ENCODE measurements at regions not wholly inside any gene's neighbourhood (a gene's known extent, or its start where the extent isn't known, plus 50 kb on each side); places are given as distances from the start of the nearest gene placed in this dataset.
"Not testable (repeated sequence)": the region's sequence is repeated elsewhere in the genome, so short reads cannot be mapped to it uniquely, and the experiment has no call there.

DNA sequence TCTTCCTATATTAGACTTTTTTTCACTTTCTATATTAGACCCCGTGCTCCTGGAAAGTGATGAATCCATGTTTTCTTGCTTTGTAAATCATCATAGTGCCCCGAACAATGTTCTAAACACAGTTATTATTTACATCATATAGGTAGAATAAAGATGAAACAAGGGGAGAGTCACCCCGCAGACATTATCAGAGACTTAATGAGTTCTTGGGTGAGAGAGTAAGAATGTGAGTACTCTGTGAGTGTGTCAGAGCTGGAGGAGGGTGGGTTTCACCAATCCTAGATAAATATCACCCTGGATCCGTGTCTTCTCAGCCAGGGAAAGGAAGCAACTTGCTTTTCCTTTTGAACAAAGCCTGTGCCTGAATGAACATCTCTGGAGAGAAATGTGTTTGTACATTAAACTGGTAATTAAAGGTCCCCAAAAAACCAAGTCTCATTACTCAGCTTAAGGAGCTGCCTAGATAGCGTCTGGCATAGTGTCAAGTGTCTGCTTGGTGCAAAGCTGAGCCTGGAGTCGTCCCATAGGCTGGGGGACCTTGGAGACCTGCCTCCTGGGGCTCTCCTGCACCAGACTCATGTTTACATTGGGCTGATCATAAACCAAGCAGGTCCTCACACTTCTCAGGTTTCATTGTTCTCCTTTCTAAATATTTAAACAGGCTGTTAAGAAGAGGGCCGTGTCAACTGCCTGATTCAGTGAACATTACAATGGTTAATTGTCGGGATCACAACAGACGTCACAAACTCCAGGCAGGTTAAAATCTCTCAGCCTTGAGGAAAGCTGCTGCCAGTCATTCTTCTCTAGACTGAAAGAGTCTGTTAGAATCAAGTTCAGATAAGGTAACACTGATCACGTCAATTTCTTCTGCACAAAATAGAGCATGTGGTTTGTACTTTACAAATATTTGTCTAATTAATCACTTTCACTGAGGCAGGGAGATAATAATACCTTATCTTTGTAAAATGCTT lies 179.7 kb upstream of the MYLIP start:
- no peak for DNase-seq
- TF ChIP-seq POLR2A (IDR thresholded peaks at IDR 0.05; ENCODE audit: low read length) (no peak), GATA1 (IDR thresholded peaks at IDR 0.05; ENCODE audit: low read depth, low read length) (no peak)

DNA sequence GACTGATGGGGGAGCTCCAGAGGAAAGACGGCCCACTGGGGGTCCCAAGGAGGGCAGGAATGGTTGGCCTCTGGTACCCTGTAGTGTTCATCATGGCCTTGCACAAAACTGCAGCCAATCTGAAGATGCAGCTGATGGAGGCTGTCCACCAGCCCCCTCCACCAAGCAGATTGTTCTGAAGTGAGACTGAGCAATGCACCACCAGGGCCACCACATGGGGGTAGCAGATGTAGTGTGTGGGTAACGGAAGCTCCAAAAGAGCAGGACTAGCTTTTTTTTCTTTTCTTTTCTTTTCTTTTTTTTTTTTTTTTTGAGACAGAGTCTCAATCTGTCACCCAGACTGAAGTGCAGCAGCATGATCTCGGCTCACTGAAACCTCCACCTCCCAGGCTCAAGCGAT lies 181.0 kb upstream of the MYLIP start:
- TF ChIP-seq POLR2A (IDR thresholded peaks at IDR 0.05; ENCODE audit: low read length) (no peak), GATA1 (IDR thresholded peaks at IDR 0.05; ENCODE audit: low read depth, low read length) (no peak)
- no peak for DNase-seq

DNA sequence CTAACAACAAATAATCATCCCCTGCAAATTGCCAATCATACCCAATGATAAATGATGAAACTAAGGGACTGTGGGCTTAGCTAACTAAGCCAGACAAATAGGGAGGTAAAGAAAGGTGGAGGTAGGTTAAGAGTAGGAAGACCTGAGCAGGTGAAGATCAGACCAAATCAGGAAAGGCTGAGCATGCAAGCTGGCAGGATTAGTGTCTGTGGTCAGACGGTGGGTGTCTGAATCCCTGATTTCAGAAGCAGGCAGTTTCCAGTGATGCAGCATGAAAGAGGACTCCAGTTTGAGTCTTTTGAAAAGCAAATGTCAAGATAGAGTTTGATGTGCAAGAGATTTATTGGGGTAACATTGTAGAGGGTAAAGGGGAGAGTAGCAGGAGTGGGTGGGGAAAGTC lies 181.4 kb upstream of the MYLIP start:
- TF ChIP-seq GATA1 (IDR thresholded peaks at IDR 0.05; ENCODE audit: low read depth, low read length): no peak
- TF ChIP-seq POLR2A (IDR thresholded peaks at IDR 0.05; ENCODE audit: low read length): no peak
- DNase-seq: no peak

DNA sequence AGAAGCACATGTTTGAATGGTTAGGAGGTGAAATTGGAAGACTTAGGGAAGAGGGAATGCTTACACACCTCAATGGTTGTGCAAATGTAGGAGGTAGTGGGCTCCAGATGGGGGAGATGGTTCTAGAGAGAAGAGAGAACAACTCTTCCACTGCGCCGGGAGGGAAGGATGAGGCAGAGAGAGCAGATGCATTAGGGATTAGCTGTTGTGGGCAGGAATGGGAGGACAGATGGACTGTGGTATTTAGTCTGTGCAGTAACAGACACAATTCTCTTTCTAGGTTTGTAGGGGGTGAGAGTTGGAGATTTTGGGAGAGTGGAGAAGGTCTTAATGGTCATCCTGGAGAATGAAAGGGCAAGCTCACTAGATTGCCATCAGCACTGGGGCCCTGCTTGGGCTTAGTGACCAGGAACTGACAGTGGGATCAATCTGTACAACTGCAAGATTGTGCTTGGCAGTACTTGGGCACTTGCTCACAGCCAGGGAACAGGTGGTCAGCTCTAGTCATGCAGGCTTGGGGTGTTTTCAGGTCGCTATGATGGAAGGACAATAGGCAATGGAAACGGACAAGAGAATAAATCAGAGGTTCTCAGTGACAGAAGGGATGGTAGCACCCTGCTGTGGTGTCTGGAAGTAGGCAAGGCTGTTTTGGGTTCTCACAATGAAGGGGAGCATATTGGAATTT lies 182.0 kb upstream of the MYLIP start:
- TF ChIP-seq POLR2A (IDR thresholded peaks at IDR 0.05; ENCODE audit: low read length) (no peak), GATA1 (IDR thresholded peaks at IDR 0.05; ENCODE audit: low read depth, low read length) (no peak)
- no peak for DNase-seq

DNA sequence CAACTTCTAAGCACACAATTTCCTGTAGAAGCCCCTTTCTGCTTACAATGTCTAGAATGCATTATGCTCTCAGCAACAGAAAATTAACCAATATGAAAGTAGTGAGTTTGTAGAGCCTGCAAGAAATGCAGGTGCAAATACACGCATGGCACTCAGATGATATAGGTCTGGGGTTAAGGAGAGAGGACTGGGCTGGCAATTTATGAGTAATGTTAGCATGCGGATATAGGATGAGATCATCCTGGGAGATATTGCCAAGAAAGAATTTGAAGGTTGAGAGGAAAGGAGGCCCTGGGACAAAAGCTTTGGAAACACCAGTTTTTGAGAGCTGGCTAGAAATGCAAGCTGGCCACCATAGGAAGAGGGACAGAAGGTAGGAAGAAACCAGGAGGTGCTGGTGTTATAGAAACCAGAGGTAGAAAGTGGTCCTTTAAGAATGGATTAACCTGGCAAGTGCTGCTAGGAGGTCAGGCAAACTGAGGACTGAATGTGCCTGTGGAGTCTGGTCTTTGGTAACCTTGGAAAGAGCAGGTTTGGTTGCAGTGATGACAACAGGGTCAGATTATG lies 183.2 kb upstream of the MYLIP start:
- no peak for DNase-seq
- TF ChIP-seq GATA1 (IDR thresholded peaks at IDR 0.05; ENCODE audit: low read depth, low read length): no peak
- no peak for TF ChIP-seq POLR2A (IDR thresholded peaks at IDR 0.05; ENCODE audit: low read length)

DNA sequence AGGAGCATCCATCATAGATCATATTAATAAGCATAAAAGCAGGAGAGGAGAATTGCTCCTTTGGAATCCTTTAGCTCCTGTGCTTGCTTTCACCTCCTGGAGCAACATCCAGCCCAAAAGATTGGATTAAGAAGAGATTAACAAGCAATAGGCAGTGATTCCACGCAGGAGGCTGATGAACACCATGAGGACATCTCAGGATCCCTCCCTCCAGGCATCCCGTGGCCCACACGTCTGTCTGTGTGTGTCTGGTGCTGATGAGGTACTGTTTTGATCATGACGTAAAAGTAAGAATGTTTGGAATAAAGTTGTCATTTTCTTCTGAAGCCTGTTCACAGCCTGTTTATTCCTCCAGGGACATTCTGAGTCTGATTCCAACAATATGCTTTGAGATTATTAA lies 185.5 kb upstream of the MYLIP start:
- TF ChIP-seq POLR2A (IDR thresholded peaks at IDR 0.05; ENCODE audit: low read length) (no peak), GATA1 (IDR thresholded peaks at IDR 0.05; ENCODE audit: low read depth, low read length) (no peak)
- no peak for DNase-seq

DNA sequence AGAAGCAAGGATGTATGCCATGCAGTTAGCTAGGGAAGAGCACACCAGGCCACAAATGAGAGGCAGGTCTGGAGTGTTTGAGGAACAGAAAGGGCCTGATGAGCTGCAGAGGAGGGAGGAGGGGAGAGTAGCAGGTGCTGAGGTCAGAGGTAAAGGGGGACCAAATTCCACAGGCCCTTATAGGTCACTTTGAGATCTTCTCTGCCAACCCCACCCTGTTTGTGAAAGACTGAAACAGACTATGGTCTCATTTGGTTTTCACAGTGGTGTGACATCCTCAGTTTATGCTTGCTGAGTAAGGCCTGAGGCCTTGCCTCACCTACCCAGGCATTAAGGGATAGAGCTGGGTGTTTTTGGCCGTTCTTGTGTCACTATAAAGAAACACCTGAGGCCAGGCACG lies 187.7 kb upstream of the MYLIP start:
- no peak for DNase-seq
- TF ChIP-seq POLR2A (IDR thresholded peaks at IDR 0.05; ENCODE audit: low read length) (no peak), GATA1 (IDR thresholded peaks at IDR 0.05; ENCODE audit: low read depth, low read length) (no peak)

DNA sequence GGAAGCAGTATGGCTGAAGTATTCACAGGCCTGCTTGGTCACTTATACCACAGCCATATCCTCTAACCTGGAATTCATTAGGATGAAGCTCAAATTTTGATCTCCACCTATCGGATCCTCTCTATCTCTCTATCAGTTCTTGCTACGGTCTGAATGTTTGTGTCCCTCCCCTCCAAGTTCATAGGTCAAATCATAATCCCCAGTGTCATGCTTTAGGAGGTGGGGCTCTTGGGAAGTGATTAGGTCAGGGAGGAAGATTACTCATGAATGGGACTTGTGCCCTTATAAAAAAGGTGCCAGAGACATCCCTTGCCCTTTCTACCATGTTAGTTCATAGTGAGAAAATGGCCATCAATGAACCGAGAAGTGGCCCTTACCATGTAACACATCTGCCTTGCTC lies 190.8 kb upstream of the MYLIP start:
- DNase-seq: no peak
- no peak for TF ChIP-seq GATA1 (IDR thresholded peaks at IDR 0.05; ENCODE audit: low read depth, low read length)
- no peak for TF ChIP-seq POLR2A (IDR thresholded peaks at IDR 0.05; ENCODE audit: low read length)

DNA sequence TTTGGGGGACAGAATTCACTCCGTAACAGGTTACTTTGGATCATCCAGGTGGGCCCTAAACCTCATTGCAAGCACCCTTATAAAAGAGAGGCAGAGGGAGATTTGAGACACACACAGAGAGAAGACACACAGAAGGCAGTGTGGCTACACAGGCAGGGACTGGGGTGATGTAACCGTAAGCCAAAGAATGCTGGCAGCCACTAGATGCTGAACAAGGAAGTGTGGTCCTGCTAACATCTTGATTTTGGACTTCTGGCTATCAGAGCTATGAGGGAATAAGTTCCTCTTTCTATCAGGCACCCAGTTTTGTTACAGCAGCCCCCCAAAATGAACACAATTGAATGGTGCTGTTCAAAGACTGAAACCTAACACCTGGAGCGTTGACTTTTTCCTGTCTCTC lies 191.3 kb upstream of the MYLIP start:
- no peak for DNase-seq
- TF ChIP-seq POLR2A (IDR thresholded peaks at IDR 0.05; ENCODE audit: low read length) (no peak), GATA1 (IDR thresholded peaks at IDR 0.05; ENCODE audit: low read depth, low read length) (no peak)

DNA sequence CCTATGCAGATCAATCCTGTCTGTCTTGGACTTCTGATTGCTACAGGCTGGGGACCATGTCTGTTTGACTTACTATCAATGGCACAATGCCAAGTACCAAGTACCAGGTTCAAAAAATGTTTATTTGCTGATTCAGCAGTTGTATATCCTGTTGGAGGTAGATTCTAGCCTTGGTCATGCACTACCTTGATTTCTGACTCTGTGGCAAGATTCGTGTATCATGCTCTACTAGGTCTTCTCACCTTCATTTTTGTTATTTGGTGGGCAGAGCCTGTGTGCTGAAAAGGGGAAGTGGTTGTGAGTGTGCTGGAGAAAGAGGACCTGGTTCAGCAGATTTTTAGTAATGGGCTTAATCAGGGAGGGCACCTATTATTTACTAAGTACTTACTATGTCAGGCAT lies 192.4 kb upstream of the MYLIP start:
- TF ChIP-seq POLR2A (IDR thresholded peaks at IDR 0.05; ENCODE audit: low read length): no peak
- no peak for TF ChIP-seq GATA1 (IDR thresholded peaks at IDR 0.05; ENCODE audit: low read depth, low read length)
- DNase-seq: no peak

DNA sequence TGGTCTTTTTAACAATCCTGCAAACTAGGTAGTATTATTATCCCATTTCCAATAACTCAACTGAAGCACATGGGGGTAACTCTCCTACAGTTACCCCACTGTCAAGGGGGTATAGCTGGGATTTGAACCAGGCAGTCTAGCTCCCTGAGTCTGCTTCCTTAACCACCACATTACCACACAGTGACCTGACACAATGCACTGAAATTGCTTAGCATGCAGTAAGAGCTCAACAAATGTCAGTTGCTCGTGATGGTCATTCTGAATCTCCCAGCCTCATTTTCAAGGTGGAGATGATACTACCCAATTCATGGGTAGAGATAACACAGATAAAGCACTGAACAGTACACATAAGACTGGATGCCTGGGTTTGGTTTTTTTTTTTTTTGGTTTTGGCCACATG lies 193.2 kb upstream of the MYLIP start:
- TF ChIP-seq POLR2A (IDR thresholded peaks at IDR 0.05; ENCODE audit: low read length) (no peak), GATA1 (IDR thresholded peaks at IDR 0.05; ENCODE audit: low read depth, low read length) (no peak)
- no peak for DNase-seq

DNA sequence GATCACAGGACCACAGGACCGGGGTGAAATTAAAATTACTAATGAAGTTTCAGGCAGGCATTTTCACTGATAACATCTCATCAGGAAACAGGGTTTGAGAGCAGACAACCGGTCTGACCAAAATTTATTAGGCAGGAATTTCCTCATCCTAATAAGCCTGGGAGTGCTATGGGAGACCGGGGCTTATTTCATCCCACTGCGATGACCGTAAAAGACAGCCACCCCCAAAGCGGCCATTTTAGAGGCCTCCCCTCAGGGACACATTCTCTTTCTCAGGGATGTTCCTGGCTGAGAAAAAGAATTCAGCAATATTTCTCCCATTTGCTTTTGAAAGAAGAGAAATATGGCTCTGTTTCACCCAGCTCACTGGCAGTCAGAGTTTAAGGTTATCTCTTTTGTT lies 197.2 kb upstream of the MYLIP start:
- DNase-seq: not testable (repeated sequence)

DNA sequence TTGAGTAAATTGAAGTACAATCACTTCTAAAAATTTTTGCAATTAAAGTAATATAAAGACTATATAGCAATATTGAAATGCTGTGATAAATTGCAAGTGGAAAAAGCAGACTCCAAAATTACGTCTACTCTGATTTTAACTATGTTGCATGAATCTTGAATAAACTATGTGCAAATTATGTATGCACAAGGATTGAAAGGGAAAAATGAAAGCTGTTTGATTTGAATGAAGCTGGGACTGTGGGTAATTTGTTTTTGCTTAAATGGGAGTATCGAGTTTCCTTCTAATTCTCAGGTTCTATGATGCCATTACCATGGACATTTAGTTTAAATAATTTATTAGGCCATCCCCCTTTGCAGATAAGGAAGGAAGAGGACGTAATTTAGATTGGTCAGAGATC lies 198.7 kb upstream of the MYLIP start:
- DNase-seq: no peak
- TF ChIP-seq GATA1 (IDR thresholded peaks at IDR 0.05; ENCODE audit: low read depth, low read length) (no peak), POLR2A (IDR thresholded peaks at IDR 0.05; ENCODE audit: low read length) (no peak)

DNA sequence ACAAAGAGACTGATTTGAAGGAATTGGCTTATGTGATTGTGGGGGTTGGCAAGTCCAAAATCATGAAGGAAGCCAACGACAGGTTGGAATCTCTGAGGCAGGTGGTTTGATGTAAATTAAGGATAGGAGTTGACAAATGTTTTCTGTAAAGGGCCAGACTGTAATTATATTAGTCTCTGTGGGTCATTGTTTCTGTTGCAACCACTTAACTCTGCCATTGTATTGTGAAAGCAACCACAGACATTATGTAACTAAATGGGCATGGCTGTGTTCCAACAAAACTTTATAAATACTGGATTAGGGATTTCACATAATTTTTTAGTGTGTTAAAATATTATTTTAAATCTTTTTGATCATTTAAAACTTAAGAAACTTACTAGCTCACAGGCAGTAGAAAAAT lies 199.2 kb upstream of the MYLIP start:
- DNase-seq: no peak
- TF ChIP-seq GATA1 (IDR thresholded peaks at IDR 0.05; ENCODE audit: low read depth, low read length): no peak
- no peak for TF ChIP-seq POLR2A (IDR thresholded peaks at IDR 0.05; ENCODE audit: low read length)
